Glutamatergic neuron (in vitro differentiated cells): ENCODE measurements at regions not wholly inside any gene's neighbourhood (a gene's known extent, or its start where the extent isn't known, plus 50 kb on each side); places are given as distances from the start of the nearest gene placed in this dataset.
"Not testable (repeated sequence)": the region's sequence is repeated elsewhere in the genome, so short reads cannot be mapped to it uniquely, and the experiment has no call there.

Source experiments
- DNase-seq: peaks from one replicate; pipeline ENCODE4 v3.0.0; 2022
- H3K27ac Mint-ChIP-seq: one replicate; pipeline ENCODE4 v1.8.0; 2020; ENCODE audit warnings: mild to moderate bottlenecking, mixed read lengths, inconsistent platforms; ENCODE audit not compliant: unreplicated experiment
- H3K27me3 Mint-ChIP-seq: one replicate; pipeline ENCODE4 v1.8.0; 2020; ENCODE audit warnings: mild to moderate bottlenecking, moderate library complexity, mixed read lengths, inconsistent platforms; ENCODE audit not compliant: unreplicated experiment
- H3K36me3 Mint-ChIP-seq: one replicate; pipeline ENCODE4 v1.8.0; 2020; ENCODE audit warnings: mild to moderate bottlenecking, mixed read lengths, inconsistent platforms; ENCODE audit not compliant: unreplicated experiment
- H3K4me1 Mint-ChIP-seq: one replicate; pipeline ENCODE4 v1.8.0; 2020; ENCODE audit warnings: mild to moderate bottlenecking, low read depth, mixed read lengths, inconsistent platforms; ENCODE audit not compliant: unreplicated experiment
- H3K4me3 Mint-ChIP-seq: one replicate; pipeline ENCODE4 v1.8.0; 2020; ENCODE audit warnings: mild to moderate bottlenecking, mixed read lengths, inconsistent platforms; ENCODE audit not compliant: unreplicated experiment
- H3K9me3 Mint-ChIP-seq: one replicate; pipeline ENCODE4 v1.8.0; 2020; ENCODE audit warnings: mild to moderate bottlenecking, moderate library complexity, mixed read lengths, inconsistent platforms; ENCODE audit not compliant: unreplicated experiment

GRCh38 chr5:177941386-177941785 lies 54.7 kb downstream of the PROP1 start:
- H3K27ac Mint-ChIP-seq, H3K36me3 Mint-ChIP-seq, H3K9me3 Mint-ChIP-seq, H3K27me3 Mint-ChIP-seq, DNase-seq, H3K4me3 Mint-ChIP-seq, H3K4me1 Mint-ChIP-seq: not testable (repeated sequence)

- H3K4me3 Mint-ChIP-seq: peak overlapping the region; percentile 68
- H3K27me3 Mint-ChIP-seq, H3K4me1 Mint-ChIP-seq, H3K27ac Mint-ChIP-seq, H3K36me3 Mint-ChIP-seq, H3K9me3 Mint-ChIP-seq: not testable (repeated sequence)
- DNase-seq: peak; percentile 25
These were observed 56.5 kb downstream of the PROP1 start for GRCh38 chr5:177939246-177940171.

- not testable (repeated sequence) for H3K4me1 Mint-ChIP-seq, DNase-seq, H3K4me3 Mint-ChIP-seq, H3K36me3 Mint-ChIP-seq, H3K27me3 Mint-ChIP-seq, H3K27ac Mint-ChIP-seq, H3K9me3 Mint-ChIP-seq
These were observed 57.3 kb downstream of the PROP1 start for GRCh38 chr5:177938767-177939166.

- H3K9me3 Mint-ChIP-seq, H3K27ac Mint-ChIP-seq, DNase-seq, H3K4me3 Mint-ChIP-seq, H3K4me1 Mint-ChIP-seq, H3K27me3 Mint-ChIP-seq, H3K36me3 Mint-ChIP-seq: not testable (repeated sequence)
These were observed 61.8 kb downstream of the PROP1 start for GRCh38 chr5:177934233-177934632.

- H3K9me3 Mint-ChIP-seq, H3K4me3 Mint-ChIP-seq, H3K36me3 Mint-ChIP-seq, H3K4me1 Mint-ChIP-seq, DNase-seq, H3K27me3 Mint-ChIP-seq: not testable (repeated sequence)
- H3K27ac Mint-ChIP-seq: peak overlapping the region; percentile 68
These were observed 65.6 kb downstream of the PROP1 start for GRCh38 chr5:177930269-177931022.

- H3K27ac Mint-ChIP-seq, H3K4me3 Mint-ChIP-seq, H3K27me3 Mint-ChIP-seq, H3K9me3 Mint-ChIP-seq, H3K36me3 Mint-ChIP-seq, DNase-seq, H3K4me1 Mint-ChIP-seq: not testable (repeated sequence)
These were observed 66.4 kb downstream of the PROP1 start for GRCh38 chr5:177929618-177930017.

- not testable (repeated sequence) for H3K27me3 Mint-ChIP-seq, H3K4me3 Mint-ChIP-seq, H3K4me1 Mint-ChIP-seq, DNase-seq, H3K9me3 Mint-ChIP-seq, H3K27ac Mint-ChIP-seq, H3K36me3 Mint-ChIP-seq
These were observed 68.5 kb downstream of the PROP1 start for GRCh38 chr5:177927500-177927899.

GRCh38 chr5:177924577-177924976 lies 71.5 kb downstream of the PROP1 start:
- not testable (repeated sequence) for H3K9me3 Mint-ChIP-seq, H3K27ac Mint-ChIP-seq, H3K4me3 Mint-ChIP-seq, DNase-seq, H3K27me3 Mint-ChIP-seq, H3K36me3 Mint-ChIP-seq, H3K4me1 Mint-ChIP-seq

GRCh38 chr5:177923837-177924236 lies 72.2 kb downstream of the PROP1 start:
- DNase-seq, H3K27ac Mint-ChIP-seq, H3K4me3 Mint-ChIP-seq, H3K4me1 Mint-ChIP-seq, H3K36me3 Mint-ChIP-seq, H3K9me3 Mint-ChIP-seq, H3K27me3 Mint-ChIP-seq: not testable (repeated sequence)

GRCh38 chr5:177923189-177923588 lies 72.9 kb downstream of the PROP1 start:
- not testable (repeated sequence) for H3K27me3 Mint-ChIP-seq, H3K36me3 Mint-ChIP-seq, DNase-seq, H3K9me3 Mint-ChIP-seq, H3K4me1 Mint-ChIP-seq, H3K4me3 Mint-ChIP-seq, H3K27ac Mint-ChIP-seq

- not testable (repeated sequence) for H3K9me3 Mint-ChIP-seq, H3K4me1 Mint-ChIP-seq, DNase-seq, H3K4me3 Mint-ChIP-seq, H3K36me3 Mint-ChIP-seq, H3K27ac Mint-ChIP-seq, H3K27me3 Mint-ChIP-seq
These were observed 86.8 kb downstream of the PROP1 start for GRCh38 chr5:177909261-177909660.

- not testable (repeated sequence) for H3K4me3 Mint-ChIP-seq, H3K27ac Mint-ChIP-seq, H3K36me3 Mint-ChIP-seq, H3K4me1 Mint-ChIP-seq, H3K9me3 Mint-ChIP-seq, H3K27me3 Mint-ChIP-seq, DNase-seq
These were observed 93.2 kb downstream of the PROP1 start for GRCh38 chr5:177902806-177903205.
